ENCODE measurements at regions not wholly inside any gene's neighbourhood (a gene's known extent, or its start where the extent isn't known, plus 50 kb on each side); places are given as distances from the start of the nearest gene placed in this dataset.
A peak's percentile ranks its signal among the peaks of the same experiment; 100 is the strongest.

DNA sequence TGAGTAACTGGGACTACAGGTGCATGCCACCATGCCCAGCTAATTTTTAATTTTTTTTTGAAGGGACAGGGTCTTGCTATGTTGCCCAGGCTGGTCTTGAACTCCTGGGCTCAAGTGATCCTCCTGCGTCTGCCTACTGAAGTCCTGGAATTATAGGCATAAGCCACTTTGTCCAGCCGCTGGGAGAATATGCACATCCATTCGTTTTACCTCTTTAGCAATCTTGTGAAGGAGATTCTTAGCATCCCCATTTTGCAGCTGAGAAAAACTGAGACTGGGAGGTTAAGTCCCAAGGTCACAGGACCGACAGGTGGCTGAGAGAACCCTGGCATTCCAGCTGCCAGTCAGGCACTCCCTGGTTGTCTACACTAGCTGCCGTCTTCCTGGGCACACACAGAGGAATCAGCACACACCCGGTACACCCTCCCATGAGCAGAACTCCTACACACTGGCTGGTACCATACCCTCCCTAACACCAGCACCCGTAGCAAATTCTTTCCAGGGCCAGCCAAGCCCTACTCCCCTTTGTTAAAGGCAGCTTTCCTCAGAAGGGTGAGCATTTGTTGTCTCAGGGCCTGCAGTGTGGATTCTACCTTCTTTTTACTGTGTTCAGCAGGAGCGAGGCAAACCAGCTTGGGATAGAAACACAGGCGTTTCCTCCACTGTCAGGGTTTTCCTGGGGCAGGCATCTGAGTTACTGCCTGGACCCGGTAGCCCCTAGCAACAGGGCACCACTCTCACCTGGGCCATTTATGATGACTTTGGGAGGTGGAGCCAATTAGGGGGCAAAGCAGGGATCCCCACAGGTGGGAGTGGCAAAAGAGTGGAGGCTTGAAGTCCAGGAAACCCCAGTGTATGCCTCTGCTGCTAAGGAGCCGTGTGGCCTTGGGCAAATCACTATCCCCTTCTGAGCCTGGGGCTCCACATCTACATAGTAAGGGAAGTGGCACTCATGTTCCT, 70.2 kb downstream of the IRF2BPL start:
- H3K36me3 Mint-ChIP-seq (ENCODE audit: low read depth), result no peaks in the 10 kb centered on the region
- H3K9me3 Mint-ChIP-seq (ENCODE audit: low read depth), result no peaks in the 10 kb centered on the region
- no peak for DNase-seq (ENCODE audit: low spot score)
- peaks cover 86% of the 10 kb centered on the region for H3K4me1 Mint-ChIP-seq (ENCODE audit: low read depth)
- TF ChIP-seq, protein P1, sequence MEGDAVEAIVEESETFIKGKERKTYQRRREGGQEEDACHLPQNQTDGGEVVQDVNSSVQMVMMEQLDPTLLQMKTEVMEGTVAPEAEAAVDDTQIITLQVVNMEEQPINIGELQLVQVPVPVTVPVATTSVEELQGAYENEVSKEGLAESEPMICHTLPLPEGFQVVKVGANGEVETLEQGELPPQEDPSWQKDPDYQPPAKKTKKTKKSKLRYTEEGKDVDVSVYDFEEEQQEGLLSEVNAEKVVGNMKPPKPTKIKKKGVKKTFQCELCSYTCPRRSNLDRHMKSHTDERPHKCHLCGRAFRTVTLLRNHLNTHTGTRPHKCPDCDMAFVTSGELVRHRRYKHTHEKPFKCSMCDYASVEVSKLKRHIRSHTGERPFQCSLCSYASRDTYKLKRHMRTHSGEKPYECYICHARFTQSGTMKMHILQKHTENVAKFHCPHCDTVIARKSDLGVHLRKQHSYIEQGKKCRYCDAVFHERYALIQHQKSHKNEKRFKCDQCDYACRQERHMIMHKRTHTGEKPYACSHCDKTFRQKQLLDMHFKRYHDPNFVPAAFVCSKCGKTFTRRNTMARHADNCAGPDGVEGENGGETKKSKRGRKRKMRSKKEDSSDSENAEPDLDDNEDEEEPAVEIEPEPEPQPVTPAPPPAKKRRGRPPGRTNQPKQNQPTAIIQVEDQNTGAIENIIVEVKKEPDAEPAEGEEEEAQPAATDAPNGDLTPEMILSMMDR (IDR thresholded peaks at IDR 0.05), result no peak
- peak overlapping the region; percentile 98 for H3K27ac Mint-ChIP-seq (ENCODE audit: unreplicated experiment)
- H3K4me3 Mint-ChIP-seq (ENCODE audit: unreplicated experiment), result no peak overlapping the region
- no peaks in the 10 kb centered on the region for H3K27me3 Mint-ChIP-seq (ENCODE audit: low read depth)

DNA sequence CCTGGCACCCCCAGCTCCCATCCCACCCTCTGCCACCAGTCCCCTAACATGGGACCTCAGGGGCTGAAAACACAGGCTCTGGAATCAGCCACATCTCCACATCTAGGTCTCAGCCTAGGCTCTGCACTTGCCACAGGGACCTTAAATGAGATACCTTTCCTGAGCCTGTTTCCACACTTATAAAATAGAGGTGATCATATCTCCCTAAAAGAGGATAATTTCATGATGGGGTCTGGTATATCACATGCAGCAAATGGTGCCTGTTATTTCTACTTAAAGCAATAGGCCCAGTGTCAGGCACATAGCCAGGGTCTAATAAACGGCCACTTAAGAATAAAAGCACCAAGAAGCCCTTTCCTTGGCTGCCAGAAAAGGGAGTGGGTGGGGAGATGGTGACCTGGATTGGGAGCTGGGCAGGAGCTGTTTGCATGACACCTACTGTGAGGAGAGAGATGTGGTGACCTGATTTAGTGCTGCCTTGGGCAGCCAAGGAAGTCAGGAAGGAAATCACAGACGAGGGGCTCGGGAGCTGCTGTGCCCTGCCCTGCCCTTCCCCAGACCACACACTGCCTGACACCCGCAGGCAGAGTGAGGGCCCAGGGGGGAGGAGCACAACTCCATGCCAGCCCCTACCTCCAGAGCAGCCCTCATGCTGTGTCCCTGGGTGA, 71.2 kb downstream of the IRF2BPL start:
- H3K9me3 Mint-ChIP-seq (ENCODE audit: low read depth), result no peaks in the 10 kb centered on the region
- H3K4me1 Mint-ChIP-seq (ENCODE audit: low read depth), result peaks cover 91% of the 10 kb centered on the region
- H3K27ac Mint-ChIP-seq (ENCODE audit: unreplicated experiment), result peak overlapping the region; percentile 98
- no peak for DNase-seq (ENCODE audit: low spot score)
- no peaks in the 10 kb centered on the region for H3K36me3 Mint-ChIP-seq (ENCODE audit: low read depth)
- no peak overlapping the region for H3K4me3 Mint-ChIP-seq (ENCODE audit: unreplicated experiment)
- H3K27me3 Mint-ChIP-seq (ENCODE audit: low read depth), result no peaks in the 10 kb centered on the region
- TF ChIP-seq, protein P1 (IDR thresholded peaks at IDR 0.05), result no peak

DNA sequence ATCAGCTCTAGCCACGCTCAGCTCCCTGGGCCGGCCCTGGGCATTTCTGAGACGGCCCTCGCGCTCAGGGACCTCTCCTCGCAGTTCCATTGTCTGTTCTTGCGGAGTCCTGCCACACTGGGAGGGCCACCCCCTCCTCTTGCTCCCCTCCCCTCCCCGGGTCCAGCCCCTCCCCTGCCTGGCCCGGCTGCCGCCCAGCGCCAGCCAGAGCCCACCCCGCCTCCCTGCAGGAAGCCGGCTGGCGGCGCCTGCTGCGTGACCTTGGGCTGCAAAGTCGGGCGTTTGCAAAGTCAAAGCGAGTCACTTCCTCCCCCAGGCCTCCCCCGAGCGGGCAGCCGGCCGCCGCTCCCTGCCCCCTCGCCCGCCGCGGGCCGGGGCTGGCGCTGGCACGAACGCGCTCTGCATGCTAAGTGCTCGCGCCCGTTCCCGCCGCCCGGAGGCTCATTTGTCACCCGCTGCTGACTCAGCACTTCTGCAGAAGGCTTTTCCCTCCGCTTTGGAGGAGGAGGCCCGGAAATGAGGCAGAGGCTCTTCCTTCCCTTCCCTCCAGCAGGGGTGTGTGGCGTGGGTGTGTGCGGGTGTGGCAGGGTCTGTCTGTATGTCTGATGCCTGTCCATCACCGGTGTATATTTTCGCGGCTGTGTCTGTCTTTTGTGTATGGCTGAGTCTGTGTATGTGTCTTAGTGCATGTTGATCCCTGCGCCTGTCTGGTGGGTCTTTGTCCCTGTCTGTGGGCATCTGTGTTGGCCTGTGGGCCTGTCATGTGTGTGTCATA, 72.0 kb downstream of the IRF2BPL start:
- peak overlapping the region; percentile 61 for H3K4me3 Mint-ChIP-seq (ENCODE audit: unreplicated experiment)

DNA sequence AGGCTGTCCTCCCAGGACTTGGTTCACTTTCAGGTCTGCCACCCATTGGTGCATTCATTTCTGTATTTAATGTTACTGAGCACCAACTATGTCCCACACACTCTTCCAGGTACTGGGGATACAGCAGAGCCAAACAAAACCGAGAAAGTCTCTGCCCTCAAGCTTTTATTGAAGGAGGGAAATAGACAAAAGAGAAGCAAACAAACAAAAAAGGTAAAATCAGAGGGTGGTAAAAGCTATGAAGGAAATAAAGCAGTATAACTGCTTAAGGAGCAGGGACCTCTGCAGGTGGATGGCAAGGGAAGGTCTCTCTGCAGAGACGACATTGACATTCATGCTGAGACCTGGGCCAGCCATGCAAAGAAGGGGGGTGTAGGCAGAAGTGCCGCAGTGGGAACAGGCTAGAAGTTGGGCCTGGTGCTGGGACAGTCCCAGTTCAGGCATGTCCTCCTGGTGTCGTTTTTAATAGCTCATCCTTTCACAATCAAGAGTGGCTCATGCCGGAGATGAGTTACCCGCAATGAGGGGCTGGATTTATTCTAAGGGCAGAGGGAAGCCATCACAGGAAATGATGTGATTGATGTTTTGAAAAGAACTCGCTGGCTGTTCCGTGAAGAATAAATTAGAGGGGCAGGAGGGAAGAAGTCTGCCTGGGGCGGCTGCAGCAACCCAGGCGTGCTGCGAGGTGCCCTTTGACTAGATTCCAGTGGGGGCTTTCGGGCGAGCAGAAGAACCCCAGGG, 72.8 kb downstream of the IRF2BPL start:
- no peaks in the 10 kb centered on the region for H3K36me3 Mint-ChIP-seq (ENCODE audit: low read depth)
- no peaks in the 10 kb centered on the region for H3K9me3 Mint-ChIP-seq (ENCODE audit: low read depth)
- peak overlapping the region; percentile 35 for H3K4me3 Mint-ChIP-seq (ENCODE audit: unreplicated experiment)
- peak overlapping the region; percentile 98 for H3K27ac Mint-ChIP-seq (ENCODE audit: unreplicated experiment)
- DNase-seq (ENCODE audit: low spot score), result no peak
- H3K4me1 Mint-ChIP-seq (ENCODE audit: low read depth), result peaks cover 91% of the 10 kb centered on the region
- TF ChIP-seq, protein P1 (IDR thresholded peaks at IDR 0.05), result no peak
- no peaks in the 10 kb centered on the region for H3K27me3 Mint-ChIP-seq (ENCODE audit: low read depth)

More for the DNA sequence above, 72.0 kb downstream of the IRF2BPL start:
- no peaks in the 10 kb centered on the region for H3K27me3 Mint-ChIP-seq (ENCODE audit: low read depth)
- TF ChIP-seq, protein P1 (IDR thresholded peaks at IDR 0.05), result peak; percentile 34
- no peaks in the 10 kb centered on the region for H3K9me3 Mint-ChIP-seq (ENCODE audit: low read depth)
- peak; percentile 96 for DNase-seq (ENCODE audit: low spot score)
- peak overlapping the region; percentile 98 for H3K27ac Mint-ChIP-seq (ENCODE audit: unreplicated experiment)
- peaks cover 91% of the 10 kb centered on the region for H3K4me1 Mint-ChIP-seq (ENCODE audit: low read depth)
- no peaks in the 10 kb centered on the region for H3K36me3 Mint-ChIP-seq (ENCODE audit: low read depth)

All from chondrocyte (in vitro differentiated cells).